Astrocyte of the cerebellum (primary cell): ENCODE measurements at regions not wholly inside any gene's neighbourhood (a gene's known extent, or its start where the extent isn't known, plus 50 kb on each side); places are given as distances from the start of the nearest gene placed in this dataset.

Experiments
- DNase-seq: peaks from one replicate; pipeline ENCODE4 v3.0.0-alpha.2; 2011; ENCODE audit warnings: low read depth
- H3K4me3 ChIP-seq: 2 replicates; pipeline ENCODE4 v1.5.1; 2011; ENCODE audit warnings: mild to moderate bottlenecking, low read depth, low read length, moderate library complexity
- in situ Hi-C: cut with HindIII; loops from 2 replicates; pipeline ENCODE4 v1.10.0; 2017; ENCODE audit warnings: low sequenced_read_pairs
- TF ChIP-seq, protein P1 (sequence below): IDR thresholded peaks from 2 replicates; pipeline ENCODE4 v1.5.1; 2012; ENCODE audit warnings: low read length, low read depth, moderate library complexity, mild to moderate bottlenecking; ENCODE audit errors: missing control alignments

DNA sequence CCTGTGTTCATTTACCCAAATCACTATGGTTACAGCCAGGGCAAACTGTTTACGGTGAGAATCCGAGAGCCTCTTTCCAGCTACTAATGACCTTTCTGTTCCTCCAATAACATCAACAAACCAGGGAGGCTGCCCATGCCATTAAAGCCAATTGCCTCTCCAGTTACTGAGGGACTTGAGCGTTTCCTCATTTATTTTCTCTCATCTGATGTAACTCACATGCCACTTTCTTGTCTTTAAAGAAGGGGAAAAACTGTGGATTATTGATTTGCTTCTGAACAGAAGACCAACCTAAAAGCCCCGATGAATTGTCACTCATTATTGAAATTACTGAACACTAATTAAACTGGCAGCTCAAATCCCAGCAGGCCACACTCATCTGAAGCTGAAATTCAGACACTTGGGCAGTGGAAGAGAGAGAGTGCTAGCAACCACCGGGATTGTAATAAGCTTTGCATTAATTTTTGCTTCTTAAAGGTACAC lies 595.8 kb upstream of the MKI67 start:
- in situ Hi-C loops = no loop called here
- no peak for DNase-seq
- TF ChIP-seq, protein P1, sequence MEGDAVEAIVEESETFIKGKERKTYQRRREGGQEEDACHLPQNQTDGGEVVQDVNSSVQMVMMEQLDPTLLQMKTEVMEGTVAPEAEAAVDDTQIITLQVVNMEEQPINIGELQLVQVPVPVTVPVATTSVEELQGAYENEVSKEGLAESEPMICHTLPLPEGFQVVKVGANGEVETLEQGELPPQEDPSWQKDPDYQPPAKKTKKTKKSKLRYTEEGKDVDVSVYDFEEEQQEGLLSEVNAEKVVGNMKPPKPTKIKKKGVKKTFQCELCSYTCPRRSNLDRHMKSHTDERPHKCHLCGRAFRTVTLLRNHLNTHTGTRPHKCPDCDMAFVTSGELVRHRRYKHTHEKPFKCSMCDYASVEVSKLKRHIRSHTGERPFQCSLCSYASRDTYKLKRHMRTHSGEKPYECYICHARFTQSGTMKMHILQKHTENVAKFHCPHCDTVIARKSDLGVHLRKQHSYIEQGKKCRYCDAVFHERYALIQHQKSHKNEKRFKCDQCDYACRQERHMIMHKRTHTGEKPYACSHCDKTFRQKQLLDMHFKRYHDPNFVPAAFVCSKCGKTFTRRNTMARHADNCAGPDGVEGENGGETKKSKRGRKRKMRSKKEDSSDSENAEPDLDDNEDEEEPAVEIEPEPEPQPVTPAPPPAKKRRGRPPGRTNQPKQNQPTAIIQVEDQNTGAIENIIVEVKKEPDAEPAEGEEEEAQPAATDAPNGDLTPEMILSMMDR = no peak
- no peak overlapping the region for H3K4me3 ChIP-seq

DNA sequence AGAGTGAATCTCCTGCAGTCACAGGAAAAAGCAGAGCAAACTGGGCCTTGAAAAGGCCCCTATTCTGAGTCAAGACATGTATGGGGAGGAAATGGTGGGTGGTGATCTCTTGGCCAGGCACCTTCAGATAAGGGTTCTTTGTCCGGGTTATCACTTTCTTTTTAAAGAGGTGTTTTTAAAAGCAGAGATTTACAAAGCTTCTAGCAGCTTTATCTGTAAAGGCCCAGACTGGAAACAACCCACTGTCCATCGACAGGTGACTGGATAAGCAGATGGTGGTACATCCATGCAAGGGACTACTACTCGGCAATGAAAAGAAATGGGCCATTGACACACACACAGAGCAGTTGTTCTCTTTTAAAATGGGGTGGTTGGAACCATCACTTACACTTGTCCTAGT lies 596.7 kb upstream of the MKI67 start:
- TF ChIP-seq, protein P1 = no peak
- in situ Hi-C loops = no loop called here
- H3K4me3 ChIP-seq = no peak overlapping the region
- DNase-seq = no peak

- no peak overlapping the region for H3K4me3 ChIP-seq
- no peak for DNase-seq
- in situ Hi-C loops = no loop called here
- TF ChIP-seq, protein P1 = no peak
These were observed 597.5 kb upstream of the MKI67 start for GRCh38 chr10:128723631-128724205.

- TF ChIP-seq, protein P1 = no peak
- in situ Hi-C loops = no loop called here
- no peak overlapping the region for H3K4me3 ChIP-seq
- DNase-seq = no peak
These were observed 599.3 kb upstream of the MKI67 start for GRCh38 chr10:128725531-128725930.

DNA sequence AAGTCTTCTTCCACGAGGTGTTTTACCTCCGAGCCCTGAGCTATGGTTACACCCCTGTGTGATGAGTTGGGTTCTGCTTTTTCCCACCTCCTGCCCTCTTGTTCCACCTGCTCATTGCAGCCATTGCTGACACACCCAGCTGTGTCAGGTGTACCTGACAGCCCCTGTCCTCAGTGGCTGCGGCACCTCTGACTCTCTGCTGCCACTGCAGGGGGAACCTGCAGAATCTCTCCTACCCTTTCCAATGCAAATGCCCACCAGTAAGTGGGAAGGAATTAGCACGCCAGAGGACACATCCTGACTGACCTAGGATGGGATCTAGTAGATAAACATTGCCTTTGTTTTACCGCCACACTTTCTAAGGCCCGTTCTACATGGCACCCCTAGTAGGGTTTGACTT lies 600.9 kb upstream of the MKI67 start:
- no peak for DNase-seq
- TF ChIP-seq, protein P1 = no peak
- no peak overlapping the region for H3K4me3 ChIP-seq
- in situ Hi-C loops = no loop called here

DNA sequence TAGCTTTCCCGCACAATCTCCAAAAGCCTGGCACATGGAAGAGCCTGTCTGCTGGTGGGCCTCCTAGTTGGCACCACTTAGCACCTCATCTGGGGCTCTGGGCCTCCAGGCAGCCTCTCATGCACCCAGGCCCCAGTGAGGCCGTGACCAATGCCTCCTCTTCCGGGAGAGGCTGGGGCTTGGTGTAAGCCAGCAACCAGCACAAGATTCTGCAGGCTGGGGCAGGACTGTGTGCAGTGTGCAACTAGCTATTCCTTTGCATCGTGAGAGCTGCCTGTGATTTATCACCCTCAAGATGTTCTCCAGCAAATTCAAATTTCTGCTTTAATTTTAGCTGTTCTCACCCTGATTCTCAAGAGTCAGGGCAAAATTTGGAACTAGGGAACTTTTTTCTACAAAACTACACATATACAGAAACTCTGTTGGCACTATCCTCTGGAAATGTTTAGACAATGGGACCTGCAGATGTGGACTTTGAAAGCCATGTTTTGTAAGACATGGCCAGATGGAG lies 603.7 kb upstream of the MKI67 start:
- in situ Hi-C loops = no loop called here
- no peak overlapping the region for H3K4me3 ChIP-seq
- TF ChIP-seq, protein P1 = no peak
- DNase-seq = no peak

- no peak overlapping the region for H3K4me3 ChIP-seq
- TF ChIP-seq, protein P1 = no peak
- DNase-seq = no peak
- in situ Hi-C loops = no loop called here
These were observed 604.7 kb upstream of the MKI67 start for GRCh38 chr10:128730922-128731321.
